RWPE2 (cell line): ENCODE measurements at regions not wholly inside any gene's neighbourhood (a gene's known extent, or its start where the extent isn't known, plus 50 kb on each side); places are given as distances from the start of the nearest gene placed in this dataset.

Experiments
- ATAC-seq: fragments of 200-7000 bp; cut with Tn5 transposase; 3 replicates; pipeline ENCODE4 v1.9.1; 2021; ENCODE audit warnings: low read depth
- DNase-seq: peaks from one replicate; pipeline ENCODE4 v3.0.0-alpha.2; 2020; ENCODE audit warnings: low spot score
- H3K27ac ChIP-seq: fragments of 450-650 bp; 2 replicates; pipeline ENCODE4 v1.5.1; 2017; ENCODE audit warnings: mild to moderate bottlenecking; ENCODE audit not compliant: poor library complexity, severe bottlenecking
- H3K27me3 ChIP-seq: fragments of 250-450 bp; sonication (Bioruptor Pico); 2 replicates; pipeline ENCODE4 v1.5.1; 2021; ENCODE audit warnings: mild to moderate bottlenecking, moderate library complexity; ENCODE audit not compliant: insufficient read depth, poor library complexity, severe bottlenecking
- H3K36me3 ChIP-seq: fragments of 250-450 bp; sonication (Bioruptor Pico); 2 replicates; pipeline ENCODE4 v1.5.1; 2020; ENCODE audit warnings: low read depth, mild to moderate bottlenecking, moderate library complexity
- H3K4me1 ChIP-seq: fragments of 250-450 bp; sonication (Bioruptor Pico); 2 replicates; pipeline ENCODE4 v1.5.1; 2021; ENCODE audit warnings: mild to moderate bottlenecking, moderate library complexity; ENCODE audit not compliant: insufficient read depth, poor library complexity, severe bottlenecking
- H3K4me3 ChIP-seq: fragments of 250-450 bp; sonication (Bioruptor Pico); 2 replicates; pipeline ENCODE4 v1.5.1; 2021; ENCODE audit warnings: mild to moderate bottlenecking, moderate library complexity; ENCODE audit not compliant: severe bottlenecking
- H3K9me3 ChIP-seq: fragments of 250-450 bp; sonication (Bioruptor Pico); 2 replicates; pipeline ENCODE4 v1.5.1; 2021; ENCODE audit warnings: mild to moderate bottlenecking, moderate library complexity; ENCODE audit not compliant: severe bottlenecking
- CTCF ChIP-seq: fragments of 450-650 bp; IDR thresholded peaks from one replicate; pipeline ENCODE4 v1.5.1; 2017; ENCODE audit warnings: mild to moderate bottlenecking, moderate library complexity; ENCODE audit not compliant: poor library complexity, severe bottlenecking

DNA sequence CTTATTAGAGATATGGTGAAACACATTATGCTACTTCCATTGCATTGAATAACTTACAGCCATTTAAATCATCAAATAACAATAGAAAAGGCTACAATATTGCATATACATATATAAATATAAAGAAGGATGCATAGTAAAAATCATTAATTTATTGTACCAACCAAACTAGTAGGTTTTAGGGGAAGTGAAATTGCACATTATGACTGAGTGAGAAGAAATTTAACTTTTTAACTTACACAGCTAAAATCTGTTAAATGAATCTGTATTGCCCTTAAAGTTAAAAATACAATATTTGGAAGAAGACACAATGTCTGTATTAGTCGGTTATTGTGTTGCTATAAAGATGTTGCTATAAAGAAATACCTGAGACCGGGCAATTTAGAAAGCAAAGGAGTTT lies 2073.7 kb upstream of the ACO1 start:
- no peak for ATAC-seq
- TF ChIP-seq CTCF: no peak

DNA sequence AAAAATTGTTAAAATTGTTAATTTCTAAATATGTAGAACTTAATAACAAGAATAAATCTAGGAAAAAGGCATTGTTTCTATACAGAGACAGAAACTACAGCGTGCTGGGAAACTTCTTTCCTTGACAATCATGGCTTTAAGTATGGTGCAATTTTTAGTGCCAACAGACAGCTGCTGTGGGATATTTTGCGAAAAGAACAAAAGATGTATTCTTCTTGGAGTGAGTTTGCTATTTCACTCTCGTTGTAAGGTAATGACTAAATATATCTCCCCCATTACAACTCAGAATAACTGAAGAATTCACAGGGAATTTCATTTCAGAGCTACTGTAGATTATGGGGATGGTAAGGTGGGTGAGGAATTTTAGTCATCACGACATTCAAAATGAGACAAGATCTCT lies 2055.0 kb upstream of the ACO1 start:
- TF ChIP-seq CTCF: no peak
- Histone ChIP-seq H3K4me1 (no peaks in the 10 kb centered on the region), H3K36me3 (no peaks in the 10 kb centered on the region), H3K27me3 (no peaks in the 10 kb centered on the region), H3K27ac (no peak overlapping the region), H3K4me3 (no peak overlapping the region), H3K9me3 (no peaks in the 10 kb centered on the region)
- DNase-seq (no peak), ATAC-seq (no peak)

More for the DNA sequence above, 2073.7 kb upstream of the ACO1 start:
- H3K4me1 ChIP-seq: no peaks in the 10 kb centered on the region
- H3K9me3 ChIP-seq: no peaks in the 10 kb centered on the region
- no peak overlapping the region for H3K4me3 ChIP-seq
- H3K27me3 ChIP-seq: no peaks in the 10 kb centered on the region
- H3K36me3 ChIP-seq: no peaks in the 10 kb centered on the region
- no peak overlapping the region for H3K27ac ChIP-seq
- DNase-seq: no peak

DNA sequence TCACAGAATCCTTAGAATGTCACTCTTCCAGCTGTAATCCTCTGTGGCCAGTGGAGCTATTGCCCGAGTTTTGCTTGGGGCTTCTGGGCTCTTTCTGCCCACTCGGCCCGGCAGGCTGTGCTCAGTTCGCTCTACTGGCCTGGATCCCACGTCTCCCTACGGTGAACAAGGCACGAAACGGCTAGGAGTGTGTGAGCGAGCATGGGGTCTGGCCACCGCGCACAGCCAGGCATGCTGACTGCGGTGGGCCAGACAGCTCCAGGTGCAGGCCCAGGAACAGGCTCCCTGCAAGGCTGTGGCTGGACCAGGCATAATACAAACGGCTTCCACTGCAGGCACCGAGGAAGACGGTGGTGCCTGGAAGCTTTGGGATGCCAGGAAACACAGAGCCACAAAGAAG lies 2035.5 kb upstream of the ACO1 start:
- Histone ChIP-seq H3K9me3 (no peaks in the 10 kb centered on the region), H3K27ac (no peak overlapping the region), H3K36me3 (no peaks in the 10 kb centered on the region), H3K4me1 (no peaks in the 10 kb centered on the region), H3K4me3 (no peak overlapping the region), H3K27me3 (no peaks in the 10 kb centered on the region)
- no peak for DNase-seq
- ATAC-seq: no peak
- TF ChIP-seq CTCF: no peak

- Histone ChIP-seq H3K4me1 (no peaks in the 10 kb centered on the region), H3K27me3 (no peaks in the 10 kb centered on the region), H3K27ac (no peak overlapping the region), H3K36me3 (no peaks in the 10 kb centered on the region), H3K4me3 (no peak overlapping the region), H3K9me3 (no peaks in the 10 kb centered on the region)
- ATAC-seq (no peak), DNase-seq (no peak)
- no peak for TF ChIP-seq CTCF
Observed at GRCh38 chr9:30349526-30350513, 2034.6 kb upstream of the ACO1 start.

- H3K4me1 ChIP-seq: no peaks in the 10 kb centered on the region
- no peaks in the 10 kb centered on the region for H3K36me3 ChIP-seq
- H3K27ac ChIP-seq: no peak overlapping the region
- ATAC-seq (no peak), DNase-seq (no peak)
- TF ChIP-seq CTCF: no peak
- H3K27me3 ChIP-seq: no peaks in the 10 kb centered on the region
- no peaks in the 10 kb centered on the region for H3K9me3 ChIP-seq
- H3K4me3 ChIP-seq: no peak overlapping the region
Observed at GRCh38 chr9:30356221-30356620, 2028.2 kb upstream of the ACO1 start.
